GM20000 (cell line): ENCODE measurements at regions not wholly inside any gene's neighbourhood (a gene's known extent, or its start where the extent isn't known, plus 50 kb on each side); places are given as distances from the start of the nearest gene placed in this dataset.

Experiments
- DNase-seq: peaks from one replicate; pipeline ENCODE4 v3.0.0; 2012; ENCODE audit warnings: low spot score
- TF ChIP-seq, protein P1 (sequence below): IDR thresholded peaks from 2 replicates; pipeline ENCODE4 v1.5.1; 2012; ENCODE audit warnings: mild to moderate bottlenecking, control low read depth; ENCODE audit errors: extremely low read depth, missing control alignments

DNA sequence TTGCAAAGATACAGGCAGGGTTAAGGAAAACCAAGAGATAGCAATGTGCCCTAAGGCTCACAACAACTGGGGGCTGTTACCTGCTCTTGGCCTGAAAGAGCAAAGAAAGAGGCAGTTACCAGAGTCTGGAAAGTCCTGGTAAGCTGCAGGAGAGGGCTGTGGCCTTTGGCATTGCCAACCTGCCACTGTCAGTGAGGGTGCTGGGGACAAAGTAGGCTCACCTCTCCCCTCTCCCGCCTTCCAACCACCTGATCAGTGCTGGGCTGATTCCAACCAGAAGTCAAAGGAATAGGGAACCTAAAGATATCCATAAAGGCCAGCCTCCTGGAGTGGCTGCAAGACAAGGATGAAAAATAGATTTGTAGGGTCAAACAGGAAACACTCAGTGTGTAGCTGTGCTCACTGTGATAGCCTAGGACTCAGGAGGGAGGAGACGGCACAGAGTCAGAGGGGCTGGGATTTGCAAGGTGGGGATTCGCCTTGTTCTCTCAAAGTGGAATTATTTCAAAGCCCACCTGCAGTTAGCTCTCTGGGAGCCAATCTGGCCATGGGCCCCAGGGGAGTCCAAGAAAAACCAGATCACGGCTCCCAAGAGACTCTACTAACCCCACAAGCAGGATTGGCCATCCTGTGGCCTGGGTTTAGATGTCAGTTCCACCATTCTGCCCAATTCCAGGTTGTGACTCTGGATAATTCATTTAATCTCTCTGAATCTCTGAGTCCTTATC lies 204.0 kb upstream of the BCL6 start:
- TF ChIP-seq, protein P1, sequence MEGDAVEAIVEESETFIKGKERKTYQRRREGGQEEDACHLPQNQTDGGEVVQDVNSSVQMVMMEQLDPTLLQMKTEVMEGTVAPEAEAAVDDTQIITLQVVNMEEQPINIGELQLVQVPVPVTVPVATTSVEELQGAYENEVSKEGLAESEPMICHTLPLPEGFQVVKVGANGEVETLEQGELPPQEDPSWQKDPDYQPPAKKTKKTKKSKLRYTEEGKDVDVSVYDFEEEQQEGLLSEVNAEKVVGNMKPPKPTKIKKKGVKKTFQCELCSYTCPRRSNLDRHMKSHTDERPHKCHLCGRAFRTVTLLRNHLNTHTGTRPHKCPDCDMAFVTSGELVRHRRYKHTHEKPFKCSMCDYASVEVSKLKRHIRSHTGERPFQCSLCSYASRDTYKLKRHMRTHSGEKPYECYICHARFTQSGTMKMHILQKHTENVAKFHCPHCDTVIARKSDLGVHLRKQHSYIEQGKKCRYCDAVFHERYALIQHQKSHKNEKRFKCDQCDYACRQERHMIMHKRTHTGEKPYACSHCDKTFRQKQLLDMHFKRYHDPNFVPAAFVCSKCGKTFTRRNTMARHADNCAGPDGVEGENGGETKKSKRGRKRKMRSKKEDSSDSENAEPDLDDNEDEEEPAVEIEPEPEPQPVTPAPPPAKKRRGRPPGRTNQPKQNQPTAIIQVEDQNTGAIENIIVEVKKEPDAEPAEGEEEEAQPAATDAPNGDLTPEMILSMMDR, result no peak
- no peak for DNase-seq

DNA sequence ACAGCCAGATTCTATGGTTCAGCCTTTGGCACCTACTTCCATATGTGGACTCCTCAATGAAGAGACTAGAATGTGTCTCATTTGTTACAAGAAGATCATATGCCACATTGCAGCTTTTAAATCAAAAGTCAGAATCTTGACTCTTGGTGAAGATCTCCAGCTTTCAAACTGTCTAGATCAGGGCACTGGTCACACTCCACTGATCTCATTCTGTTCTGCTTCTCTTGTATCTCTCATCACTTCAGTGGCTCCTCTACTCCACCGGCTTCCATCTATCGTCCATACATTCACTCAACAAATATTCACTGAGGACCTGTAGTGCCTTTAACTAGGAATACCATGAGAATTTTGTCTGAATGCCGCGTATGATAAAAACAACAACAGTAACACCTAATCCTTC lies 203.3 kb upstream of the LPP start:
- TF ChIP-seq, protein P1, result no peak
- no peak for DNase-seq

DNA sequence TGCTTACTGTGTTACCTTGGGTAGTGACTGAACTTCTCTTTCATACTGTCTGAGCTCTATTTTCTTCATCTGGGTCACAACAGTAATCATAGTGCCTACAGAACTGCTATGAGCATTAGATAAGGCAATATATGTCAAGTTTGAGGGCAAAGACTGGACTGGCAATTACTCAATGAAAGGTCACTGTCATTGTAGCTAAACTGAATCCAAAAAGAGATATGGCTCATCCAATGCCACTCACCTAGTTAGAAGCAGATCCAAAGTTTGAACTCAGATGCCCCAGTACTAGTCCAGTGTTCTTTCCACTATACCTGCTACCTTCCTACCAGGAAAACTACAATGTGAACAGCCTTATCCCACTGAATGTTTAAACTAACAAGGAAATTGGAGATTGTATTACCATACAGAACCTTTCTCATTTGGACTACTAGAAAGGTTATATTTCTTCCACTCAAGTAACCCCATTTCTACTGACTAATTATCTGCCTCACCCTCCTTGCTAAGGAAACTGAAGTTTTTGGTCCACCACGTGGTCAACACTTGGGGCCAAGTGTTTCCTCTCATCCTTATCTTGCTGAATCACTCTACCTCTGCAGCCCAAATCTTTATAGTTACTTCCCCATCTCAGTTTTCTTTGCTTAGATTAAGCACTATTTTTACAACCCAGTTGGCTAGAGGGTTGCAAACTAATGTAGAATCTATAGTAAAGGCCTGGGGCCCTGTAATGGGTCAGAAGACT lies 202.3 kb upstream of the LPP start:
- no peak for DNase-seq
- TF ChIP-seq, protein P1, result no peak

DNA sequence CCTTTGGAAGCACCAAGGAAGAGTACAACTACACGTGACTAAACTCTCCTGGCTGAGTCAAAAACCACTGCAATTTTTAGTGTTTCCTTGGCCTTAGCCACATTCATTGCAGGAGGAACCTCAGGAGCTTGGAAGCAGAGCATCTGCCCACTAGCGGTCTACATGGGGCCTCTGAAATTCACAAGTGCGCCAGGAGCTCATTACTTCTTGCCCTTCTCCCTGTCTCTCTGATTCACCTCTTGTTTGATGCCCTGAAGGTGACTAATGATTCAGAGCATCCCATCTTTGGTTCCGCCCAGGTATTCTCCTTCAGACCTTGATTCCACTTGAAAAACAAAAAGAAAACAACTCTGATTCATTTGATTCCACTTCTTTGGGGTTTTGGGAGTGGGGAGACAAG lies 201.1 kb upstream of the LPP start:
- DNase-seq, result no peak
- TF ChIP-seq, protein P1, result no peak

DNA sequence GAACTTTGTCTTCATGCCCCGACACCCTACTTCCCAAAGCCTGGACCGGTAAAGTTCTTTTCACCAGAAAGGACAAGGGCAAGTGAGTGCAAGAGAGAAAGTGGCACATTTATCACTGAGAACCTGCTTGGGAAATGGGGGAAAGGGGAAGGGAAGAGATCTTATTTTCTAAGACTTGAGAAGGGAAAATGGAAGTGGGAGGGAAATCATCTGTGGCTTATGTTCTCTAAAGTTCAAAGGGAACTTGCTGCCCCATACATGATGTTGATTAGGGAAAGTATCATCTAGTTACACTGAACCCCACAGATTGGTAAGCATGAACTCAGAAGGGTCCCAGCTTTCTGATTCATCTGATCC lies 199.5 kb upstream of the LPP start:
- DNase-seq, result no peak
- TF ChIP-seq, protein P1, result no peak

DNA sequence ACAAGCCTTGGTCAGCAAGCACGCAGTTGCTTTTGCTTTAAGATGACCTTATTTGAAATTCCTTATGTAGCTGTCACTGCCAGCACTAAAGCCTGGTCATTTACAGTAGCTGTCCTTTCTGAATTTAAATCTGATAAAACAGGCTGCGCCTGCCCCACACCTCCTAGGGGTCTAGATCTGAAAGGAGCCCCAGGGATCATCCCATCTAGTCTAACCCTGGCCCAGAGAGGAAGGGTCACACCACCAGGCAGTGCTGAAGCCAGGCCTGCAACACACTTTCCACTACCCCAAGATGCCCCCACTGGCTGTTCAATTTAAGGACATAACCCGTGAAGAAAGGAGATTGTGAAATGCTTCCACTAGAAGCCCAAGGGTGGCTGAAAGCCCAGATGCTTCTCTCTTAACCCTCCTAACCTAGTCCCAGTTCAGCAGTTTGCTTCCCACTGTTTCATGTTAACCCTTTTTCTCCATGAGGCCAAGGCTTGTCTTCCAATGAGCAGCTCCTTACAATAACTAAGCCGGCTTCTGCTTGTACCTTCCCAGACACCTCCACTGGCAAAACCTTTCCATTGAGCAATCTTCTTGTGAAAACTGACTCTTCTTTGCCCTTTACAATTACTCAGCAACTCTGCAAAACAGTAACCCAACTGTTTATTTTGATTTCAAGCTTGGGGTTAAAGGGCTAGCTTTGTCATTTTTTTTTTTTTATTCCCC lies 198.9 kb upstream of the LPP start:
- DNase-seq, result no peak
- TF ChIP-seq, protein P1, result no peak

DNA sequence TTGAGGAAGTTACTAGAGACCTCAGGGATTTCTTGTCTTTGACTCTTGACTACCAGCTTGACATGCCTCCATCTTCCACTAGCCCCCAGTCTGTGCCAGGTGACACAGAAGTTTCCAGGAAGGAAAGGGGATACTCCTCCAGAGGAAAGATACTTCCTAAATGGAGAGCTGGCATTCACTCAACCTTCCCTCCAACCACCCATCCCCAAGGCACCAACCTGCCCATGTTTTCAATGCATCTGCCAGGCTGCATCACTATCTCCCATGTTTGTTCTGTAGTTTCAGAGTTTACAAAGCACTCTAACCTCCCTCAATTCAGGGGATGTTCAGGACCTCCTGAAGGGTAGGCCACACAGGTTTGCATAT lies 198.4 kb upstream of the LPP start:
- no peak for DNase-seq
- TF ChIP-seq, protein P1, result no peak
